GM12873 (cell line): ENCODE measurements at regions not wholly inside any gene's neighbourhood (a gene's known extent, or its start where the extent isn't known, plus 50 kb on each side); places are given as distances from the start of the nearest gene placed in this dataset.

Experiments used
- TF ChIP-seq, protein P1 (sequence below): IDR thresholded peaks from 2 replicates; pipeline ENCODE4 v1.5.1; 2012; ENCODE audit warnings: low read depth, mild to moderate bottlenecking, moderate library complexity, low read length, control low read depth; ENCODE audit not compliant: insufficient read depth; ENCODE audit errors: missing control alignments

DNA sequence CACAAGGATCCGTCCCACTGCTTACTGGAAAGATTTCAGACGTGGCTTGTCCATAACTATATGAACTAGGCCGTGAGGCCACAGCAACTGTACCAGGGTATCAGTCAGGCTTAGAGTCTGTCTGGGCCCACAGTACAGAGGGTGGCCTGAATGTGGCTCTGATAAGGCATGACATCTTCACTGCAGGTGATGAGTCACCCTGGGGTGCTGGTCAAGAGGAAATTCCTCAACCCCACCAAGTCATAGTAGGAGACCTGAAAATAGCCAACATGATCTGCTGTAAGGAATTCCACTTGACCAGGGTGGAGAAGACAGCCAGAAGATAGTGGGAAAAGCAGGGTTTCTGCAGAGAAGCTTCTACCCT lies 107.7 kb downstream of the INHBB start:
- TF ChIP-seq, protein P1, sequence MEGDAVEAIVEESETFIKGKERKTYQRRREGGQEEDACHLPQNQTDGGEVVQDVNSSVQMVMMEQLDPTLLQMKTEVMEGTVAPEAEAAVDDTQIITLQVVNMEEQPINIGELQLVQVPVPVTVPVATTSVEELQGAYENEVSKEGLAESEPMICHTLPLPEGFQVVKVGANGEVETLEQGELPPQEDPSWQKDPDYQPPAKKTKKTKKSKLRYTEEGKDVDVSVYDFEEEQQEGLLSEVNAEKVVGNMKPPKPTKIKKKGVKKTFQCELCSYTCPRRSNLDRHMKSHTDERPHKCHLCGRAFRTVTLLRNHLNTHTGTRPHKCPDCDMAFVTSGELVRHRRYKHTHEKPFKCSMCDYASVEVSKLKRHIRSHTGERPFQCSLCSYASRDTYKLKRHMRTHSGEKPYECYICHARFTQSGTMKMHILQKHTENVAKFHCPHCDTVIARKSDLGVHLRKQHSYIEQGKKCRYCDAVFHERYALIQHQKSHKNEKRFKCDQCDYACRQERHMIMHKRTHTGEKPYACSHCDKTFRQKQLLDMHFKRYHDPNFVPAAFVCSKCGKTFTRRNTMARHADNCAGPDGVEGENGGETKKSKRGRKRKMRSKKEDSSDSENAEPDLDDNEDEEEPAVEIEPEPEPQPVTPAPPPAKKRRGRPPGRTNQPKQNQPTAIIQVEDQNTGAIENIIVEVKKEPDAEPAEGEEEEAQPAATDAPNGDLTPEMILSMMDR: no peak

DNA sequence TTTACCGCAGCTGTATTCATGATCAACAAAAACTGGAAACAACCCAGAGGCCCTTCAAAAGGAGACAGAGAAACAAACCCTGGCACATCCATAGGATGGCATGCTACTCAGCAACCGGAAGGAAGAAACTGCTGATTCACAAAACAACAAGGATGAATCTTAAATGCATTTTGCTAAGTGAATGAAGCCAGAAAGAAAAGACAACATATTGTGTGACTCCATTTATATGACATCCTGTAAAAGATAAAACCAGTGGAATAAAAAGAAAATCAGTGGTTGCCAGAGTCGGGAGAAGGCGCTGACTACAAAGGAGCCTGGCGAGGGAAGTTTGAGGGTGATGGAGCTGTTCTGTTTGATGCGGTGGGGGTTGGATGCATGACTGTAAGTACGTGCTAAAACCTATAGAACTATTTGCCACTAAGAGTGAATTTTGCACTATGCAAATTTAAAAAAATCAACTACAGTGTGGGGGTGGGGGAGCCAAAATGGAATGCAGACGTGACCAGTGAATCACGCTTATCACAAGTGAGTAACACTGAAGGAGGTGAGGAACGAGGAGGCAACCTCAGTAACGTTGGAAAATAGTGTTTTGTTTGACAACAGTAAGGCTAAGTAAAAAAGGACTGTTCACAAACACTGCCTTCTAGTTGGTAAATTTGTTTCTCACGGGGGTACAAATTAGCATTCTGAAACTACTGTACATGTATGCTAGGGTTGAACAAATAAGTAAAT lies 108.9 kb downstream of the INHBB start:
- TF ChIP-seq, protein P1: no peak

DNA sequence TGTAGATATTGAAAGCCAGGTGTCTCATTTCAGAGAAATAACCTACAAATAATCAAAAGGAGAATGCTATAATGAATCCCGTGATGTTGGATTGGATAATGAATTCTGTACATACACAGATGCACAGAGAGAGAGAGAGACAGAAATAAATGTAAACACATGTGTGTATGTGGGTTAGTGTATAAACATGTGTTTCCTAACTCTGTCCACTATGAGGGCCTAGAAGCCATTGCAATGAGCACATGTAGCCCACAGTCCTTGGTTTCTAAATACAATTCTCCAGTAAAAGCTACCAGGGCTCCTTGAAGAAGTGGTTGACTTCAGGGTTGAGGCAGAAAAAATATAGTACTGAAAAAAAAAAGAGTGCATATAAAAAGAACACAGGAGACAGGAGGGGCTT lies 109.5 kb downstream of the INHBB start:
- TF ChIP-seq, protein P1: no peak

DNA sequence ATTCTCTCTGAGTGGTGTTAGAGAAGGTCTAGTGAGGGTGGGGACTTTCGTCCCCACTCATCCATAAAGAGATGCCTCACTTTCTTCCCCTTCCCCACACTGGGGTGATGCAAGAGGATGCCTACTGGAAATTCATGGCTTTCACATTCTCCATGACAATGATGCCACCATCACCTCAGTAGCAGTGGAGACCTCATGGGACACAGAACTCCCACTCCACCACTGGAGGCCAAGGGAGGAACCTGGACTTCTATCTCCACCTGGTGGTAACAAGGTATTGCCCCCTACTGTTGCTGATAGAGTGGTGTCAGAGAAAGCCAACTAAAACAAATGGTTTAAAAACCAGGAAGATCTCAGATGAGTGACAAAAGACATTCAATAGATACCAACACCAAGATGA lies 110.9 kb downstream of the INHBB start:
- TF ChIP-seq, protein P1: no peak

DNA sequence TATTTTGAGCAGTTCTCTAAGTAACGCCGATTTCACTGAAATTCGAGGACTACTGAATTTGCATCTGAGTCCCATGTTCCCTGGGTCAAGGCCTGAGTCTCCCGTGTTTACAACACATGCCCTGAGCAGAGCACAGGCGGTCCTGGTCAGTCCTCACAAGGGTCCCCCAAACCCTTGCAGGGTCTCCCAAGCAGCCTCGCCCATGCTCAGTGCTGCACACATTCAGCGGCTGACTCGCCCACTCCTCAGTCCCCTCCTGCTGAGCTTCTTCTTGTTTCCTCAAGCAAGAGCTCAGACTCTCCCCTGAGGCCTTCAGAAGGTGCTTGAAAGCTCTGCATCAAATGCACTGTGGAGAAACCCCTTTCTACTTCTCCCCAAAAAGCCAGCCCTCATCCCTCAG lies 114.6 kb downstream of the INHBB start:
- TF ChIP-seq, protein P1: no peak

DNA sequence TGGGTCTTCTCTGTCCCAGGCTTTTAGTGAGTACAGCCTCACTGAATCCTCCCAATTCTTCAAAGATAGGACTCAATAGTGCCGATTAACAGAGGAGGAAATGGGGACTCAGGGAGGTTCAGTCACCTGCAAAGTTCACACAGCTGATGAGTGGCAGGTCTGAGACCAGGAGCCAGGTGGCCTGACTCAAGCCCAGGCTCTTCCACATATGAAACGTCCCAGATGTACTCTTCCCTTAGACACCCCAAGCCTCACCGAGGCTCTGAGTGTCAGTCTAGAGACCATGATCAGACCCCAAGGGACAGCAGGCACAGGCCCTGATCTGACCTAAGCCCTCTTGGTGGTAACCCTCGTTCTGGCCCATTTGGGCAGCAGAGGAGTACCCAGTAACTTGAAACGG lies 115.2 kb downstream of the INHBB start:
- TF ChIP-seq, protein P1: no peak

DNA sequence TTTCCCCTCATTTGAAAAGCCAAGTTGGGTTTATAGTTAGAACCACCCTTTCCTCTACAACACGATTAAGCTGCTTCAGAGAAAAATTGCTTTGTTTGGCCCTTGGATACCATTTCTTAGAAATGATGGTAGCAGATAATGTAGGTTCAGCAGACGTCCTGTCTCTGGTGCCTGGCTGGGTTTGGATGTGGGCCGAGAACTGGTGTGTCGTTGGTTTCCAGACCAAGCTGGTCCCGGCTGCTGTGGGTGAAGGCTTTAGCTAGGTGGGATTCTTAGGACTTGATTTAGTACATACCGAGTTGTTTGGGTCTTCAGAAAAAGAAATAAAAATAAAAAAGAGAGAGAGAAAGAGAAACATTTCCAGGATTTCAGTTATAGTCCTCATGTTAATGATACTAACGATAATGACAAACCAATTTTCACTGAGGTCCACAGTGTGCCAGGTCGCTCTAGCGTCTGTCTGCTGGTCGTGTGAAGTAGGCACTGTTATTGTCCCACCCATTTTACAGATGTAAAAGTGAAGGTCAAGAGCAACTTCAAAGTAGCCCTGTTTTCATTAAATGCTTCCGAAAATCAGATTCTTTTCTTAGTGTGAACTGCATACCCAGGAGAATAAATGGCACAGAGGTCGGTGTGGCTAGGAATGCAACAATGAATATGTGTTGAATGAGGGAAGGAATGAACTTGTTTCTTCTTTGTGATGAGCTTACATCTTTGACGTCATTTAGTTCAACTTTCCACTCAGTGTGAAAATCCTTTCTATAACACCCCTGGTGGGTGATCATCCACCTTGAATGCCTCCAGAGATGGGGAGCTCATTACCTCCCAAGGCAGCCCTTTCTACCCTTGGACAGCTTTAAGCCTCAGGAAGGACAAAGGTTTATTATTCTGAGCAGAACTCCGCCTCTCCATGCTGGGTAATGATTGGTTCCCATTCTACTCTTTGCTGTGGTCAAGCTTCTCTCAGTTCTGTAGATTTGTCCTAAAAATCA lies 115.9 kb downstream of the INHBB start:
- TF ChIP-seq, protein P1: no peak
